ENCODE measurements at regions not wholly inside any gene's neighbourhood (a gene's known extent, or its start where the extent isn't known, plus 50 kb on each side); places are given as distances from the start of the nearest gene placed in this dataset.

GRCh38 chr15:47505712-47506328 lies 211.5 kb upstream of the SEMA6D start:
- TF ChIP-seq NFIC (IDR thresholded peaks at IDR 0.05) (no peak), RAD21 (IDR thresholded peaks at IDR 0.05; ENCODE audit: low read depth) (no peak), ZBTB7A (IDR thresholded peaks at IDR 0.05; ENCODE audit: low read depth) (no peak), EP300 (IDR thresholded peaks at IDR 0.05; ENCODE audit: borderline replicate concordance) (no peak)

- TF ChIP-seq NFIC (IDR thresholded peaks at IDR 0.05), result no peak
- TF ChIP-seq ZBTB7A (IDR thresholded peaks at IDR 0.05; ENCODE audit: low read depth), result no peak
- no peak for TF ChIP-seq YY1 (IDR thresholded peaks at IDR 0.05; ENCODE audit: low read depth)
- TF ChIP-seq TCF12 (IDR thresholded peaks at IDR 0.05; ENCODE audit: low read depth), result no peak
- TF ChIP-seq EGR1 (IDR thresholded peaks at IDR 0.05), result no peak
- TF ChIP-seq FOXM1 (IDR thresholded peaks at IDR 0.05; ENCODE audit: borderline replicate concordance, low read depth), result no peak
- TF ChIP-seq TAF1 (IDR thresholded peaks at IDR 0.05; ENCODE audit: low read depth), result no peak
- no peak for TF ChIP-seq CREB1 (IDR thresholded peaks at IDR 0.05; ENCODE audit: low read depth)
- no peak for TF ChIP-seq MAX (IDR thresholded peaks at IDR 0.05)
- no peak for TF ChIP-seq TEAD4 (IDR thresholded peaks at IDR 0.05)
- no peak for TF ChIP-seq EP300 (IDR thresholded peaks at IDR 0.05; ENCODE audit: borderline replicate concordance)
- no peak for TF ChIP-seq USF1 (IDR thresholded peaks at IDR 0.05)
- no peak for TF ChIP-seq RAD21 (IDR thresholded peaks at IDR 0.05; ENCODE audit: low read depth)
- TF ChIP-seq CEBPB (IDR thresholded peaks at IDR 0.05), result no peak
- no peak for TF ChIP-seq REST (IDR thresholded peaks at IDR 0.05; ENCODE audit: low read depth)
These were observed 210.8 kb upstream of the SEMA6D start for GRCh38 chr15:47506329-47507100.

GRCh38 chr15:47507221-47507985 lies 209.9 kb upstream of the SEMA6D start:
- TF ChIP-seq TAF1 (IDR thresholded peaks at IDR 0.05; ENCODE audit: low read depth), result no peak
- TF ChIP-seq USF1 (IDR thresholded peaks at IDR 0.05), result no peak
- TF ChIP-seq CREB1 (IDR thresholded peaks at IDR 0.05; ENCODE audit: low read depth), result no peak
- no peak for TF ChIP-seq MAX (IDR thresholded peaks at IDR 0.05)
- TF ChIP-seq RAD21 (IDR thresholded peaks at IDR 0.05; ENCODE audit: low read depth), result no peak
- TF ChIP-seq REST (IDR thresholded peaks at IDR 0.05; ENCODE audit: low read depth), result no peak

- TF ChIP-seq TCF12 (IDR thresholded peaks at IDR 0.05; ENCODE audit: low read depth) (no peak), USF1 (IDR thresholded peaks at IDR 0.05) (no peak), RAD21 (IDR thresholded peaks at IDR 0.05; ENCODE audit: low read depth) (no peak), CREB1 (IDR thresholded peaks at IDR 0.05; ENCODE audit: low read depth) (no peak), TAF1 (IDR thresholded peaks at IDR 0.05; ENCODE audit: low read depth) (no peak), EGR1 (IDR thresholded peaks at IDR 0.05) (no peak), FOXM1 (IDR thresholded peaks at IDR 0.05; ENCODE audit: borderline replicate concordance, low read depth) (no peak), ZBTB7A (IDR thresholded peaks at IDR 0.05; ENCODE audit: low read depth) (no peak), TEAD4 (IDR thresholded peaks at IDR 0.05) (no peak), CEBPB (IDR thresholded peaks at IDR 0.05) (no peak), EP300 (IDR thresholded peaks at IDR 0.05; ENCODE audit: borderline replicate concordance) (no peak), YY1 (IDR thresholded peaks at IDR 0.05; ENCODE audit: low read depth) (no peak), NFIC (IDR thresholded peaks at IDR 0.05) (no peak), MAX (IDR thresholded peaks at IDR 0.05) (no peak), REST (IDR thresholded peaks at IDR 0.05; ENCODE audit: low read depth) (no peak)
These were observed 206.0 kb upstream of the SEMA6D start for GRCh38 chr15:47511261-47511660.
